ENCODE measurements at regions not wholly inside any gene's neighbourhood (a gene's known extent, or its start where the extent isn't known, plus 50 kb on each side); places are given as distances from the start of the nearest gene placed in this dataset.

- no peak for TF ChIP-seq TAF7 (optimal IDR thresholded peaks at IDR 0.05; ENCODE audit: borderline replicate concordance, low read depth, low read length)
- no peak for TF ChIP-seq EZH2 (IDR thresholded peaks at IDR 0.05; ENCODE audit: low read depth, low read length, severe bottlenecking)
- no peak for TF ChIP-seq POLR2A (IDR thresholded peaks at IDR 0.05; ENCODE audit: control extremely low read depth in 1 of 2, low read depth in 2 of 2, low read length in 2 of 2)
- TF ChIP-seq, protein P1, sequence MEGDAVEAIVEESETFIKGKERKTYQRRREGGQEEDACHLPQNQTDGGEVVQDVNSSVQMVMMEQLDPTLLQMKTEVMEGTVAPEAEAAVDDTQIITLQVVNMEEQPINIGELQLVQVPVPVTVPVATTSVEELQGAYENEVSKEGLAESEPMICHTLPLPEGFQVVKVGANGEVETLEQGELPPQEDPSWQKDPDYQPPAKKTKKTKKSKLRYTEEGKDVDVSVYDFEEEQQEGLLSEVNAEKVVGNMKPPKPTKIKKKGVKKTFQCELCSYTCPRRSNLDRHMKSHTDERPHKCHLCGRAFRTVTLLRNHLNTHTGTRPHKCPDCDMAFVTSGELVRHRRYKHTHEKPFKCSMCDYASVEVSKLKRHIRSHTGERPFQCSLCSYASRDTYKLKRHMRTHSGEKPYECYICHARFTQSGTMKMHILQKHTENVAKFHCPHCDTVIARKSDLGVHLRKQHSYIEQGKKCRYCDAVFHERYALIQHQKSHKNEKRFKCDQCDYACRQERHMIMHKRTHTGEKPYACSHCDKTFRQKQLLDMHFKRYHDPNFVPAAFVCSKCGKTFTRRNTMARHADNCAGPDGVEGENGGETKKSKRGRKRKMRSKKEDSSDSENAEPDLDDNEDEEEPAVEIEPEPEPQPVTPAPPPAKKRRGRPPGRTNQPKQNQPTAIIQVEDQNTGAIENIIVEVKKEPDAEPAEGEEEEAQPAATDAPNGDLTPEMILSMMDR (IDR thresholded peaks at IDR 0.05; ENCODE audit: control extremely low read depth in 1 of 3, insufficient read depth in 1 of 3, low read depth in 1 of 3, low read length in 3 of 3) = no peak
- TF ChIP-seq ZNF274 (IDR thresholded peaks at IDR 0.05; ENCODE audit: borderline replicate concordance, extremely low read depth, low read length) = no peak
- no peak for TF ChIP-seq YY1 (IDR thresholded peaks at IDR 0.05; ENCODE audit: low read depth, low read length)
- no peak for TF ChIP-seq POLR2AphosphoS5 (IDR thresholded peaks at IDR 0.05; ENCODE audit: low read depth, low read length)
These were observed 854.4 kb downstream of the SQOR start for GRCh38 chr15:46489276-46489675.

Measured in H1 (cell line).